KMS-11 (cell line): ENCODE measurements at regions not wholly inside any gene's neighbourhood (a gene's known extent, or its start where the extent isn't known, plus 50 kb on each side); places are given as distances from the start of the nearest gene placed in this dataset.

Source experiments
- H2AFZ ChIP-seq: fragments of 200-600 bp; sonication (generic); 2 replicates; pipeline ENCODE4 v1.6.1; 2016; ENCODE audit warnings: antibody characterized with exemption, mixed run types, low read depth
- H3K27ac ChIP-seq: fragments of 200-600 bp; sonication (generic); 2 replicates; pipeline ENCODE4 v1.6.1; 2016; ENCODE audit warnings: mild to moderate bottlenecking, mixed run types
- H3K27me3 ChIP-seq: fragments of 200-600 bp; sonication (generic); 2 replicates; pipeline ENCODE4 v1.6.1; 2017; ENCODE audit warnings: mild to moderate bottlenecking, low read depth, mixed run types, moderate library complexity; ENCODE audit not compliant: insufficient read depth
- H3K36me3 ChIP-seq: fragments of 200-600 bp; sonication (generic); 2 replicates; pipeline ENCODE4 v1.6.1; 2017; ENCODE audit warnings: mild to moderate bottlenecking, mixed run types; ENCODE audit not compliant: insufficient read depth
- H3K4me1 ChIP-seq: fragments of 200-600 bp; sonication (generic); 2 replicates; pipeline ENCODE4 v1.6.1; 2016; ENCODE audit warnings: mild to moderate bottlenecking, low read depth, mixed run types; ENCODE audit not compliant: poor library complexity, severe bottlenecking
- H3K4me2 ChIP-seq: fragments of 200-600 bp; sonication (generic); 2 replicates; pipeline ENCODE4 v1.7.0; 2016; ENCODE audit warnings: mild to moderate bottlenecking, mixed run types
- H3K4me3 ChIP-seq: fragments of 200-600 bp; sonication (generic); IDR thresholded peaks from 2 replicates; pipeline ENCODE4 v1.6.1; 2017; ENCODE audit warnings: low read depth, low read length, mixed read lengths; ENCODE audit not compliant: insufficient read depth
- H3K79me2 ChIP-seq: fragments of 200-600 bp; sonication (generic); 2 replicates; pipeline ENCODE4 v1.6.1; 2016; ENCODE audit warnings: low read depth, mixed run types; ENCODE audit not compliant: insufficient read depth
- H3K9ac ChIP-seq: fragments of 200-600 bp; sonication (generic); 2 replicates; pipeline ENCODE4 v1.6.1; 2016; ENCODE audit warnings: mild to moderate bottlenecking, mixed run types
- H4K20me1 ChIP-seq: fragments of 200-600 bp; sonication (generic); 2 replicates; pipeline ENCODE4 v1.6.1; 2016; ENCODE audit warnings: mild to moderate bottlenecking, mixed run types; ENCODE audit not compliant: insufficient read depth
- CTCF ChIP-seq: fragments of 200-600 bp; sonication (generic); conservative IDR thresholded peaks from 2 replicates; pipeline ENCODE4 v1.6.1; 2017; ENCODE audit warnings: low read depth, mild to moderate bottlenecking, antibody characterized with exemption, low read length, moderate library complexity, mixed read lengths

- H3K9ac ChIP-seq = no peak overlapping the region
- no peaks in the 10 kb centered on the region for H3K27me3 ChIP-seq
- H3K36me3 ChIP-seq = no peaks in the 10 kb centered on the region
- H3K4me2 ChIP-seq = no peak overlapping the region
- H4K20me1 ChIP-seq = no peaks in the 10 kb centered on the region
- H3K27ac ChIP-seq = no peak overlapping the region
- H3K79me2 ChIP-seq = no peaks in the 10 kb centered on the region
- TF ChIP-seq CTCF = no peak
- H3K4me1 ChIP-seq = no peaks in the 10 kb centered on the region
- no peak overlapping the region for H2AFZ ChIP-seq
- no peak overlapping the region for H3K4me3 ChIP-seq
These were observed 136.2 kb downstream of the NDUFA12 start for GRCh38 chr12:94867066-94867855.

- no peaks in the 10 kb centered on the region for H3K79me2 ChIP-seq
- no peaks in the 10 kb centered on the region for H3K4me1 ChIP-seq
- no peak for TF ChIP-seq CTCF
- no peaks in the 10 kb centered on the region for H3K27me3 ChIP-seq
- no peak overlapping the region for H3K9ac ChIP-seq
- H3K4me2 ChIP-seq = no peak overlapping the region
- H3K36me3 ChIP-seq = no peaks in the 10 kb centered on the region
- no peak overlapping the region for H3K27ac ChIP-seq
- H2AFZ ChIP-seq = no peak overlapping the region
- no peak overlapping the region for H3K4me3 ChIP-seq
- H4K20me1 ChIP-seq = no peaks in the 10 kb centered on the region
These were observed 138.5 kb downstream of the NDUFA12 start for GRCh38 chr12:94864987-94865386.

- Histone ChIP-seq H3K9ac (no peak overlapping the region), H4K20me1 (no peaks in the 10 kb centered on the region), H3K36me3 (no peaks in the 10 kb centered on the region), H3K79me2 (no peaks in the 10 kb centered on the region), H3K27me3 (no peaks in the 10 kb centered on the region), H3K4me3 (no peak overlapping the region), H3K4me1 (no peaks in the 10 kb centered on the region), H3K27ac (no peak overlapping the region), H2AFZ (no peak overlapping the region), H3K4me2 (no peak overlapping the region)
- no peak for TF ChIP-seq CTCF
These were observed 140.0 kb downstream of the NDUFA12 start for GRCh38 chr12:94863321-94864035.

GRCh38 chr12:94862421-94862820 is 141.1 kb downstream of the NDUFA12 start:
- Histone ChIP-seq H3K4me2 (no peak overlapping the region), H2AFZ (no peak overlapping the region), H3K27ac (no peak overlapping the region), H3K36me3 (no peaks in the 10 kb centered on the region), H3K4me1 (no peaks in the 10 kb centered on the region), H3K4me3 (no peak overlapping the region), H4K20me1 (no peaks in the 10 kb centered on the region), H3K9ac (no peak overlapping the region), H3K79me2 (no peaks in the 10 kb centered on the region), H3K27me3 (no peaks in the 10 kb centered on the region)
- no peak for TF ChIP-seq CTCF
